Mesenchymal stem cell (in vitro differentiated cells and primary cell): ENCODE measurements at regions not wholly inside any gene's neighbourhood (a gene's known extent, or its start where the extent isn't known, plus 50 kb on each side); places are given as distances from the start of the nearest gene placed in this dataset.

Experiments
- DNase-seq: peaks from one replicate; pipeline ENCODE4 v3.0.0-alpha.2; 2013
- H2AFZ ChIP-seq: one replicate; pipeline ENCODE4 v1.6.1; 2013; ENCODE audit warnings: low read depth, mild to moderate bottlenecking, control low read depth, inconsistent platforms, low read length, moderate library complexity
- H2AK5ac ChIP-seq: 2 replicates; pipeline ENCODE4 v1.6.1; 2013; ENCODE audit warnings: low read length, moderate library complexity, mild to moderate bottlenecking, inconsistent platforms; ENCODE audit not compliant: severe bottlenecking
- H2BK120ac ChIP-seq: one replicate; pipeline ENCODE4 v1.6.1; 2013; ENCODE audit warnings: low read depth, mild to moderate bottlenecking, inconsistent platforms, low read length, moderate library complexity
- H2BK12ac ChIP-seq, 2 experiments: one replicate each; pipeline ENCODE4 v1.6.1; 2013; ENCODE audit warnings: inconsistent platforms in 2 of 2, low read length in 2 of 2, mild to moderate bottlenecking in 2 of 2, moderate library complexity in 2 of 2, control low read depth in 1 of 2
- H2BK15ac ChIP-seq: one replicate; pipeline ENCODE4 v1.6.1; 2013; ENCODE audit warnings: mild to moderate bottlenecking, low read depth, inconsistent platforms; ENCODE audit not compliant: poor library complexity, severe bottlenecking
- H2BK5ac ChIP-seq: 2 replicates; pipeline ENCODE4 v1.6.1; 2013; ENCODE audit warnings: low read depth, mild to moderate bottlenecking, low read length, control low read depth, inconsistent platforms; ENCODE audit not compliant: poor library complexity, severe bottlenecking
- H3K14ac ChIP-seq, 2 experiments: one replicate each; pipeline ENCODE4 v1.6.1; 2013; ENCODE audit warnings: inconsistent platforms in 2 of 2, low read length in 2 of 2, control low read depth in 1 of 2, mild to moderate bottlenecking in 1 of 2, moderate library complexity in 1 of 2
- H3K18ac ChIP-seq, 2 experiments: one replicate each; pipeline ENCODE4 v1.6.1; 2013; ENCODE audit warnings: inconsistent platforms in 2 of 2, low read length in 2 of 2, control low read depth in 1 of 2, low read depth in 1 of 2, mild to moderate bottlenecking in 1 of 2
- H3K23ac ChIP-seq, 2 experiments: one replicate each; pipeline ENCODE4 v1.6.1; 2013; ENCODE audit warnings: inconsistent platforms in 2 of 2, low read length in 2 of 2, mild to moderate bottlenecking in 2 of 2, moderate library complexity in 2 of 2, control low read depth in 1 of 2
- H3K27ac ChIP-seq: 2 replicates; pipeline ENCODE4 v1.5.1; 2013; ENCODE audit warnings: mild to moderate bottlenecking, moderate library complexity, low read length, control low read depth, inconsistent platforms; ENCODE audit not compliant: poor library complexity, severe bottlenecking
- H3K27me3 ChIP-seq, 2 experiments: 2 replicates each; pipeline versions ENCODE4 v1.6.1 to v1.7.0; 2013; ENCODE audit warnings: low read length in 2 of 2, mild to moderate bottlenecking in 2 of 2, moderate library complexity in 2 of 2, control low read depth in 1 of 2, inconsistent platforms in 1 of 2; ENCODE audit not compliant: control insufficient read depth in 1 of 2, insufficient read depth in 1 of 2
- H3K36me3 ChIP-seq, 2 experiments: 2 replicates each; pipeline versions ENCODE4 v1.6.1 to v1.7.0; 2013; ENCODE audit warnings: low read length in 2 of 2, control low read depth in 1 of 2, inconsistent platforms in 1 of 2, low read depth in 1 of 2, mild to moderate bottlenecking in 1 of 2; ENCODE audit not compliant: insufficient read depth in 2 of 2, control insufficient read depth in 1 of 2
- H3K4ac ChIP-seq, 2 experiments: one replicate each; pipeline ENCODE4 v1.6.1; 2013; ENCODE audit warnings: inconsistent platforms in 2 of 2, low read length in 2 of 2, mild to moderate bottlenecking in 2 of 2, moderate library complexity in 2 of 2, control low read depth in 1 of 2, low read depth in 1 of 2
- H3K4me1 ChIP-seq: 2 replicates; pipeline ENCODE4 v1.6.1; 2013; ENCODE audit warnings: low read depth, low read length, control low read depth; ENCODE audit not compliant: control insufficient read depth, insufficient read depth
- H3K4me2 ChIP-seq: 2 replicates; pipeline ENCODE4 v1.6.1; 2013; ENCODE audit warnings: low read length, mild to moderate bottlenecking, inconsistent platforms; ENCODE audit not compliant: poor library complexity, severe bottlenecking
- H3K4me3 ChIP-seq, 2 experiments: 2 replicates each; pipeline versions ENCODE4 v1.5.1 to v1.7.0; 2013; ENCODE audit warnings: low read length in 2 of 2, mild to moderate bottlenecking in 2 of 2, control low read depth in 1 of 2, low read depth in 1 of 2; ENCODE audit not compliant: insufficient read depth in 1 of 2
- H3K79me1 ChIP-seq: replicated peaks from 2 replicates; pipeline ENCODE4 v1.6.1; 2013; ENCODE audit warnings: mild to moderate bottlenecking, control low read depth, low read length, inconsistent platforms; ENCODE audit not compliant: poor library complexity, severe bottlenecking
- H3K9ac ChIP-seq: 2 replicates; pipeline ENCODE4 v1.7.0; 2013; ENCODE audit warnings: mild to moderate bottlenecking, low read length, moderate library complexity
- H3K9me3 ChIP-seq: 2 replicates; pipeline ENCODE4 v1.7.0; 2013; ENCODE audit warnings: mild to moderate bottlenecking, low read length; ENCODE audit not compliant: control insufficient read depth
- H4K8ac ChIP-seq: one replicate; pipeline ENCODE4 v1.6.1; 2013; ENCODE audit warnings: inconsistent platforms, mild to moderate bottlenecking, low read length, moderate library complexity
- H4K91ac ChIP-seq: one replicate; pipeline ENCODE4 v1.6.1; 2013; ENCODE audit warnings: mild to moderate bottlenecking, low read length, inconsistent platforms
- WGBS: methylation state at CpG from one replicate; pipeline ENCODE4 v1.1.7; 2013; ENCODE audit warnings: mixed read lengths; 5-methylcytosine and 5-hydroxymethylcytosine counted together

- Histone ChIP-seq H3K18ac (no peak overlapping the region), H3K14ac (no peak overlapping the region), H4K91ac (no peak overlapping the region), H2BK5ac (no peak overlapping the region), H4K8ac (no peak overlapping the region), H3K4me3 (no peak overlapping the region), H2BK12ac (no peak overlapping the region), H3K4ac (no peak overlapping the region), H2AK5ac (no peak overlapping the region), H2BK120ac (no peak overlapping the region), H3K27ac (no peak overlapping the region), H3K36me3 (no peaks in the 10 kb centered on the region), H3K9me3 (peaks cover 52% of the 10 kb centered on the region), H2AFZ (no peak overlapping the region), H3K9ac (no peak overlapping the region), H2BK15ac (no peak overlapping the region), H3K79me1 (no peaks in the 10 kb centered on the region), H3K4me1 (no peaks in the 10 kb centered on the region), H3K27me3 (no peaks in the 10 kb centered on the region), H3K23ac (no peak overlapping the region), H3K4me2 (no peak overlapping the region)
- 89% methylated on average over 2 of the region's 3 CpGs for WGBS
- DNase-seq, result no peak
Observed at GRCh38 chr7:50226145-50226544, 78.4 kb upstream of the IKZF1 start.

- Histone ChIP-seq H3K23ac (no peak overlapping the region), H4K8ac (no peak overlapping the region), H2BK120ac (no peak overlapping the region), H3K18ac (no peak overlapping the region), H3K79me1 (no peaks in the 10 kb centered on the region), H2BK15ac (no peak overlapping the region), H3K27me3 (no peaks in the 10 kb centered on the region), H3K4me2 (no peak overlapping the region), H2BK12ac (no peak overlapping the region), H3K4me1 (no peaks in the 10 kb centered on the region), H3K36me3 (no peaks in the 10 kb centered on the region), H4K91ac (no peak overlapping the region), H3K9me3 (peaks cover 34% of the 10 kb centered on the region), H2AFZ (no peak overlapping the region), H3K4me3 (no peak overlapping the region), H3K27ac (no peak overlapping the region), H3K4ac (no peak overlapping the region), H2AK5ac (no peak overlapping the region), H2BK5ac (no peak overlapping the region), H3K9ac (no peak overlapping the region), H3K14ac (no peak overlapping the region)
- DNase-seq, result no peak
Observed at GRCh38 chr7:50221433-50221832, 83.1 kb upstream of the IKZF1 start.

GRCh38 chr7:50221028-50221427, 83.5 kb upstream of the IKZF1 start:
- no peak overlapping the region for H2AFZ ChIP-seq

GRCh38 chr7:50220273-50220672, 84.2 kb upstream of the IKZF1 start:
- no peak overlapping the region for H3K23ac ChIP-seq
- H3K27ac ChIP-seq, result no peak overlapping the region
- DNase-seq, result no peak

More at GRCh38 chr7:50221028-50221427, 83.5 kb upstream of the IKZF1 start:
- no peak overlapping the region for H3K23ac ChIP-seq
- no peak overlapping the region for H3K4me3 ChIP-seq
- no peaks in the 10 kb centered on the region for H3K4me1 ChIP-seq
- H2BK5ac ChIP-seq, result no peak overlapping the region
- H3K27me3 ChIP-seq, result no peaks in the 10 kb centered on the region
- H3K14ac ChIP-seq, result no peak overlapping the region
- DNase-seq, result no peak
- H3K4me2 ChIP-seq, result no peak overlapping the region
- H3K4ac ChIP-seq, result no peak overlapping the region
- H4K8ac ChIP-seq, result no peak overlapping the region
- no peak overlapping the region for H4K91ac ChIP-seq
- H2AK5ac ChIP-seq, result no peak overlapping the region
- H3K9me3 ChIP-seq, result peaks cover 34% of the 10 kb centered on the region
- H3K79me1 ChIP-seq, result no peaks in the 10 kb centered on the region
- no peak overlapping the region for H2BK15ac ChIP-seq
- H3K9ac ChIP-seq, result no peak overlapping the region
- H3K36me3 ChIP-seq, result no peaks in the 10 kb centered on the region
- H3K27ac ChIP-seq, result no peak overlapping the region
- H3K18ac ChIP-seq, result no peak overlapping the region
- no peak overlapping the region for H2BK120ac ChIP-seq
- H2BK12ac ChIP-seq, result no peak overlapping the region
- WGBS, result 63% methylated on average over 3 of the region's 3 CpGs

More at GRCh38 chr7:50220273-50220672, 84.2 kb upstream of the IKZF1 start:
- H2AK5ac ChIP-seq, result no peak overlapping the region
- peak overlapping the region; percentile 53 for H2AFZ ChIP-seq
- no peak overlapping the region for H3K14ac ChIP-seq
- WGBS, result 41% methylated on average over 2 of the region's 2 CpGs
- H3K9me3 ChIP-seq, result peaks cover 30% of the 10 kb centered on the region
- H2BK15ac ChIP-seq, result no peak overlapping the region
- H2BK120ac ChIP-seq, result no peak overlapping the region
- H3K4ac ChIP-seq, result no peak overlapping the region
- H3K79me1 ChIP-seq, result no peaks in the 10 kb centered on the region
- no peaks in the 10 kb centered on the region for H3K4me1 ChIP-seq
- H2BK12ac ChIP-seq, result no peak overlapping the region
- H3K27me3 ChIP-seq, result no peaks in the 10 kb centered on the region
- H2BK5ac ChIP-seq, result no peak overlapping the region
- no peak overlapping the region for H4K8ac ChIP-seq
- H3K36me3 ChIP-seq, result no peaks in the 10 kb centered on the region
- no peak overlapping the region for H3K4me2 ChIP-seq
- no peak overlapping the region for H3K9ac ChIP-seq
- H3K18ac ChIP-seq, result no peak overlapping the region
- no peak overlapping the region for H4K91ac ChIP-seq
- no peak overlapping the region for H3K4me3 ChIP-seq
